Fibroblast of villous mesenchyme (primary cell): ENCODE measurements at regions not wholly inside any gene's neighbourhood (a gene's known extent, or its start where the extent isn't known, plus 50 kb on each side); places are given as distances from the start of the nearest gene placed in this dataset.

ENCODE experiments used
- DNase-seq: peaks from one replicate; pipeline ENCODE4 v3.0.0-alpha.2; 2010; ENCODE audit warnings: low read depth
- H3K4me3 ChIP-seq: 2 replicates; pipeline ENCODE4 v1.5.1; 2011; ENCODE audit warnings: low read depth, mild to moderate bottlenecking, low read length
- CTCF ChIP-seq: IDR thresholded peaks from 2 replicates; pipeline ENCODE4 v1.5.1; 2012; ENCODE audit warnings: low read depth, mild to moderate bottlenecking, low read length; ENCODE audit not compliant: insufficient read depth

- H3K4me3 ChIP-seq = no peak overlapping the region
- no peak for TF ChIP-seq CTCF
- DNase-seq = no peak
Measured at GRCh38 chr11:81089242-81089641, 1644.4 kb downstream of the FAM181B start.

- DNase-seq = no peak
- H3K4me3 ChIP-seq = no peak overlapping the region
- no peak for TF ChIP-seq CTCF
Measured at GRCh38 chr11:81080476-81080875, 1639.6 kb upstream of the TENM4 start.

GRCh38 chr11:81072273-81072672 lies 1631.4 kb upstream of the TENM4 start:
- H3K4me3 ChIP-seq = no peak overlapping the region
- TF ChIP-seq CTCF = no peak
- no peak for DNase-seq

- H3K4me3 ChIP-seq = no peak overlapping the region
- DNase-seq = no peak
- no peak for TF ChIP-seq CTCF
Measured at GRCh38 chr11:81071606-81072005, 1630.8 kb upstream of the TENM4 start.

- no peak for TF ChIP-seq CTCF
- DNase-seq = no peak
- H3K4me3 ChIP-seq = no peak overlapping the region
Measured at GRCh38 chr11:81070948-81071347, 1630.1 kb upstream of the TENM4 start.

GRCh38 chr11:81059356-81059755 lies 1618.5 kb upstream of the TENM4 start:
- DNase-seq = no peak
- no peak overlapping the region for H3K4me3 ChIP-seq
- TF ChIP-seq CTCF = no peak

GRCh38 chr11:81052344-81053158 lies 1611.7 kb upstream of the TENM4 start:
- no peak overlapping the region for H3K4me3 ChIP-seq
- no peak for DNase-seq
- TF ChIP-seq CTCF = no peak
